Liver (tissue), 8 donors: ENCODE measurements at regions not wholly inside any gene's neighbourhood (a gene's known extent, or its start where the extent isn't known, plus 50 kb on each side); places are given as distances from the start of the nearest gene placed in this dataset.
"Not testable (repeated sequence)": the region's sequence is repeated elsewhere in the genome, so short reads cannot be mapped to it uniquely, and the experiment has no call there.

ENCODE experiments used
- DNase-seq: peaks from one replicate; pipeline ENCODE4 v3.0.0-alpha.2; 2017; ENCODE audit warnings: low spot score
- H3K27ac ChIP-seq, 2 donors: one replicate each; pipeline ENCODE4 v1.7.0; 2013; ENCODE audit warnings: inconsistent platforms in 2 of 2, low read length in 2 of 2, control low read depth in 1 of 2, low read depth in 1 of 2, mild to moderate bottlenecking in 1 of 2
- H3K27me3 ChIP-seq, 4 donors: one replicate each; pipeline versions ENCODE4 v1.6.1 to v1.7.0; 2013; ENCODE audit warnings: low read length in 3 of 4, inconsistent platforms in 1 of 4, mild to moderate bottlenecking in 1 of 4, moderate library complexity in 1 of 4; ENCODE audit not compliant: control insufficient read depth in 4 of 4, insufficient read depth in 4 of 4
- H3K36me3 ChIP-seq, 4 donors: one replicate each; pipeline versions ENCODE4 v1.6.1 to v1.7.0; 2013; ENCODE audit warnings: low read length in 3 of 4, mild to moderate bottlenecking in 3 of 4, low read depth in 1 of 4, moderate library complexity in 1 of 4; ENCODE audit not compliant: control insufficient read depth in 4 of 4, insufficient read depth in 3 of 4
- H3K4me1 ChIP-seq, 4 donors: one replicate each; pipeline versions ENCODE4 v1.6.1 to v1.7.0; 2013; ENCODE audit warnings: low read length in 3 of 4, mild to moderate bottlenecking in 3 of 4, moderate library complexity in 1 of 4; ENCODE audit not compliant: control insufficient read depth in 4 of 4, insufficient read depth in 4 of 4
- H3K4me3 ChIP-seq, 3 donors: one replicate each; pipeline versions ENCODE4 v1.6.1 to v1.7.0; 2013; ENCODE audit warnings: low read length in 3 of 3, control low read depth in 1 of 3, low read depth in 1 of 3, mild to moderate bottlenecking in 1 of 3
- H3K9ac ChIP-seq, 2 donors: one replicate each; pipeline ENCODE4 v1.7.0; 2013; ENCODE audit warnings: low read length in 2 of 2, mild to moderate bottlenecking in 2 of 2, moderate library complexity in 2 of 2, control low read depth in 1 of 2, low read depth in 1 of 2
- H3K9me3 ChIP-seq, 4 donors: one replicate each; pipeline versions ENCODE4 v1.6.1 to v1.7.0; 2013; ENCODE audit warnings: low read length in 3 of 4; ENCODE audit not compliant: control insufficient read depth in 4 of 4
- ATF3 ChIP-seq: IDR thresholded peaks from 2 replicates; pipeline ENCODE4 v1.6.1; 2016; ENCODE audit warnings: antibody characterized with exemption
- CTCF ChIP-seq: fragments of 150-350 bp; IDR thresholded peaks from 2 replicates; pipeline ENCODE4 v1.5.1; 2017; ENCODE audit warnings: improper control_type of control experiment, low read depth, low read length; ENCODE audit not compliant: missing input control
- EGR1 ChIP-seq, 2 donors: IDR thresholded peaks; 2 replicates each; pipeline ENCODE4 v1.6.1; 2016 to 2018; ENCODE audit warnings: antibody characterized with exemption in 2 of 2, low read depth in 2 of 2
- FOXA1 ChIP-seq: IDR thresholded peaks from 2 replicates; pipeline ENCODE4 v1.6.1; 2016; ENCODE audit warnings: antibody characterized with exemption
- FOXA2 ChIP-seq: IDR thresholded peaks from 2 replicates; pipeline ENCODE4 v1.6.1; 2016; ENCODE audit warnings: antibody characterized with exemption
- GABPA ChIP-seq, 2 donors: IDR thresholded peaks in 1 of 2; conservative IDR thresholded peaks in 1 of 2; 2 replicates each; pipeline ENCODE4 v1.6.1; 2016; ENCODE audit warnings: antibody characterized with exemption in 2 of 2, mild to moderate bottlenecking in 1 of 2, moderate library complexity in 1 of 2
- HNF4A ChIP-seq, 2 donors: conservative IDR thresholded peaks; 2 replicates each; pipeline ENCODE4 v1.6.1; 2016; ENCODE audit warnings: antibody characterized with exemption in 2 of 2, mild to moderate bottlenecking in 2 of 2
- JUND ChIP-seq, 2 donors: IDR thresholded peaks; 2 replicates each; pipeline ENCODE4 v1.6.1; 2016; ENCODE audit warnings: antibody characterized with exemption in 2 of 2
- MAX ChIP-seq: IDR thresholded peaks from 2 replicates; pipeline ENCODE4 v1.6.1; 2016; ENCODE audit warnings: antibody characterized with exemption
- NR2F2 ChIP-seq: IDR thresholded peaks from 2 replicates; pipeline ENCODE4 v1.6.1; 2016; ENCODE audit warnings: antibody characterized with exemption
- RAD21 ChIP-seq, 2 donors: IDR thresholded peaks; 2 replicates each; pipeline ENCODE4 v1.6.1; 2016; ENCODE audit warnings: antibody characterized with exemption in 2 of 2, mild to moderate bottlenecking in 2 of 2
- RXRA ChIP-seq, 2 donors: IDR thresholded peaks; 2 replicates each; pipeline ENCODE4 v1.6.1; 2017 to 2018; ENCODE audit warnings: antibody characterized with exemption in 2 of 2, mild to moderate bottlenecking in 1 of 2
- SP1 ChIP-seq: IDR thresholded peaks from 2 replicates; pipeline ENCODE4 v1.6.1; 2018; ENCODE audit warnings: antibody characterized with exemption, mild to moderate bottlenecking
- TAF1 ChIP-seq: conservative IDR thresholded peaks from 2 replicates; pipeline ENCODE4 v1.6.1; 2016; ENCODE audit warnings: antibody characterized with exemption, mild to moderate bottlenecking
- YY1 ChIP-seq: IDR thresholded peaks from 2 replicates; pipeline ENCODE4 v1.6.1; 2016; ENCODE audit warnings: antibody characterized with exemption, mild to moderate bottlenecking
- ZBTB33 ChIP-seq: IDR thresholded peaks from 2 replicates; pipeline ENCODE4 v1.6.1; 2016; ENCODE audit warnings: antibody characterized with exemption
- WGBS: extraction: QIAGEN DNeasy Blood & Tissue Kit; methylation state at CpG from one replicate; pipeline ENCODE4 v1.1.7; 2013; 5-methylcytosine and 5-hydroxymethylcytosine counted together
- donor health status: healthy.
- donor health status: healthy.
- donor health status: healthy.
- donor health status: healthy.
- donor health status: healthy.

GRCh38 chr15:75117993-75118392, 83.7 kb upstream of the C15orf39 start:
- TF ChIP-seq EGR1 (IDR thresholded peaks at IDR 0.05; ENCODE audit: low read depth in 2 of 2) (no peak), JUND (IDR thresholded peaks at IDR 0.05) (no peak), RAD21 (IDR thresholded peaks at IDR 0.05) (no peak), SP1 (no peak), FOXA2 (no peak), NR2F2 (no peak), HNF4A (conservative IDR thresholded peaks at IDR 0.05) (no peak), CTCF (no peak), MAX (no peak), ATF3 (no peak), RXRA (IDR thresholded peaks at IDR 0.05) (no peak), FOXA1 (no peak), TAF1 (no peak), YY1 (no peak)
- no peak overlapping the region for H3K27ac ChIP-seq
- no peaks in the 10 kb centered on the region for H3K4me1 ChIP-seq
- H3K4me3 ChIP-seq, result no peak overlapping the region
- no peaks in the 10 kb centered on the region for H3K27me3 ChIP-seq
- no peak for DNase-seq
- 94% methylated on average over 1 of the region's 1 CpG for WGBS
- no peak overlapping the region for H3K9ac ChIP-seq
- no peaks in the 10 kb centered on the region for H3K36me3 ChIP-seq
- peaks cover 0 to 2% (median 0%) of the 10 kb centered on the region in 4 donors for H3K9me3 ChIP-seq

- H3K27me3 ChIP-seq, H3K36me3 ChIP-seq, H3K9me3 ChIP-seq, H3K27ac ChIP-seq, DNase-seq, H3K4me1 ChIP-seq, H3K9ac ChIP-seq, H3K4me3 ChIP-seq: not testable (repeated sequence)
- WGBS, result 87% methylated on average over 4 of the region's 4 CpGs
Measured at GRCh38 chr15:75119312-75119711, 82.4 kb upstream of the C15orf39 start.

- no peak overlapping the region for H3K27ac ChIP-seq
- no peak overlapping the region for H3K9ac ChIP-seq
- TF ChIP-seq JUND (IDR thresholded peaks at IDR 0.05) (no peak), HNF4A (conservative IDR thresholded peaks at IDR 0.05) (no peak), EGR1 (IDR thresholded peaks at IDR 0.05; ENCODE audit: low read depth in 2 of 2) (no peak), ATF3 (no peak), MAX (no peak), ZBTB33 (no peak), TAF1 (no peak), SP1 (no peak), GABPA (IDR thresholded peaks at IDR 0.05 in 1 of 2, conservative IDR thresholded peaks at IDR 0.05 in 1 of 2) (no peak), CTCF (no peak)
- no peaks in the 10 kb centered on the region for H3K27me3 ChIP-seq
- H3K9me3 ChIP-seq, result no peaks in the 10 kb centered on the region
- no peaks in the 10 kb centered on the region for H3K36me3 ChIP-seq
- H3K4me1 ChIP-seq, result no peaks in the 10 kb centered on the region
- DNase-seq, result no peak
- H3K4me3 ChIP-seq, result no peak overlapping the region
Measured at GRCh38 chr15:75121491-75121890, 80.2 kb upstream of the C15orf39 start.
